ENCODE measurements at regions not wholly inside any gene's neighbourhood (a gene's known extent, or its start where the extent isn't known, plus 50 kb on each side); places are given as distances from the start of the nearest gene placed in this dataset.

DNA sequence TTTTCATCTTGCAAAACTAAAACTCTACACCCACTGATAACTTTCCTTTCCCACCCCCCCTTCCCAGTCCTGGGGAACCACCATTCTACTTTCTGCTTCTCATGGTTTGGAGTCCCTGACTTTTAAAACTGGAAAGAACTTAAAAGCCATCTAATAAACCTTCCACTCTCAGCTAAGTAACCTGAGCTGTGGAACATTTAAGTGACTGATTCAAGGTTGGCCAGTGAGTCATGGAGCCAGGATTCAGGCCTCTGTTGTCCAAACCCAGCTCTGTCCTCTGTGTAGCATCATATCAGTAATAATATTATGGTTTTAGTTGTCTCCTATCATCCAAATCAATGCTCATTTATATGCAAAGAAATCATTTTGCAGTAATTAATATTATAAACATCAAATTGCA lies 176.0 kb upstream of the NT5E start:
- TF ChIP-seq, protein P1, sequence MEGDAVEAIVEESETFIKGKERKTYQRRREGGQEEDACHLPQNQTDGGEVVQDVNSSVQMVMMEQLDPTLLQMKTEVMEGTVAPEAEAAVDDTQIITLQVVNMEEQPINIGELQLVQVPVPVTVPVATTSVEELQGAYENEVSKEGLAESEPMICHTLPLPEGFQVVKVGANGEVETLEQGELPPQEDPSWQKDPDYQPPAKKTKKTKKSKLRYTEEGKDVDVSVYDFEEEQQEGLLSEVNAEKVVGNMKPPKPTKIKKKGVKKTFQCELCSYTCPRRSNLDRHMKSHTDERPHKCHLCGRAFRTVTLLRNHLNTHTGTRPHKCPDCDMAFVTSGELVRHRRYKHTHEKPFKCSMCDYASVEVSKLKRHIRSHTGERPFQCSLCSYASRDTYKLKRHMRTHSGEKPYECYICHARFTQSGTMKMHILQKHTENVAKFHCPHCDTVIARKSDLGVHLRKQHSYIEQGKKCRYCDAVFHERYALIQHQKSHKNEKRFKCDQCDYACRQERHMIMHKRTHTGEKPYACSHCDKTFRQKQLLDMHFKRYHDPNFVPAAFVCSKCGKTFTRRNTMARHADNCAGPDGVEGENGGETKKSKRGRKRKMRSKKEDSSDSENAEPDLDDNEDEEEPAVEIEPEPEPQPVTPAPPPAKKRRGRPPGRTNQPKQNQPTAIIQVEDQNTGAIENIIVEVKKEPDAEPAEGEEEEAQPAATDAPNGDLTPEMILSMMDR (IDR thresholded peaks at IDR 0.05) = no peak
- no peak for TF ChIP-seq EZH2 (IDR thresholded peaks at IDR 0.05; ENCODE audit: borderline replicate concordance, insufficient read depth, low read depth, low read length, poor library complexity, severe bottlenecking)

Measured in B cell (primary cell).